Skeletal muscle cell (primary cell): ENCODE measurements at regions not wholly inside any gene's neighbourhood (a gene's known extent, or its start where the extent isn't known, plus 50 kb on each side); places are given as distances from the start of the nearest gene placed in this dataset.
"Not testable (repeated sequence)": the region's sequence is repeated elsewhere in the genome, so short reads cannot be mapped to it uniquely, and the experiment has no call there.

Experiments
- DNase-seq: peaks from one replicate; pipeline ENCODE4 v3.0.0-alpha.2; 2010; ENCODE audit warnings: low read depth
- H3K4me3 ChIP-seq: 2 replicates; pipeline ENCODE4 v1.5.1; 2011; ENCODE audit warnings: low read depth, mild to moderate bottlenecking, control low read depth, low read length, moderate library complexity

DNA sequence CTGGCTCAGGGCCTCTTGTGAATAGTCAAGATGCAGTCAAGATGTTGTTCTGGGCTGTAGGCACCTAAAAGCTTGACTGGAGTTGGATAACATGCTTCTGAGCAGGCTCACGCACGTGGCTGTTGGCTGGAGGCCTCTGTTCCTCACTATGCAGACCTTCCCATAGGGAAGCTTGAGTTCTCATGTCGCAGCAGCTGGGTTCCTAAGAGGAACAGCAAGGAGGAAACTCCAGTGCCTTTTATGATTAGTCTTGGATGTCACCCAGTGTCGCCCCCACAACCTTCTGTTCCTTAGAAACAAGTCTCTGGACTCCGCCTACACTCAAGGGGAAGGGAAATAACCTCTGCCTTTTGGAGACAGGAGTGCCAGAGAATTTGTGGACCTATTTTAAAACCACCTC, 210.7 kb downstream of the BCAS1 start:
- no peak overlapping the region for H3K4me3 ChIP-seq
- DNase-seq, result no peak

DNA sequence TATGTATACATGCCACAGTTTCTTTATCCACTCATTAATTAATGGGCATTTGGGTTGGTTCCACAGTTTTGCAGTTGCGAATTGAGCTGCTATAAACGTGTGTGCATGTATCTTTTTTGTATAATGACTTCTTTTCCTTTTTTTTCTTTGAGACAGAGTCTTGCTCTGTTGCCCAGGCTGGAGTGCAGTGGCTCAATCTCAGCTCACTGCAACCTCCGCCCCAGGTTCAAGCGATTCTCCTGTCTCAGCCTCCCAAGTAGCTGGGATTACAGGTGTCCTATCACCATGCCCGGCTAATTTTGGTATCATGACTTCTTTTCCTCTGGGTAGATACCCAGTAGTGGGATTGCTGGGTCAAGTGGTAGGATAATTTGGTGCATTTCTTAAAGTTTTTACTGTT, 211.4 kb downstream of the BCAS1 start:
- not testable (repeated sequence) for H3K4me3 ChIP-seq, DNase-seq

GRCh38 chr20:53858516-53858915, 211.9 kb downstream of the BCAS1 start:
- not testable (repeated sequence) for DNase-seq

DNA sequence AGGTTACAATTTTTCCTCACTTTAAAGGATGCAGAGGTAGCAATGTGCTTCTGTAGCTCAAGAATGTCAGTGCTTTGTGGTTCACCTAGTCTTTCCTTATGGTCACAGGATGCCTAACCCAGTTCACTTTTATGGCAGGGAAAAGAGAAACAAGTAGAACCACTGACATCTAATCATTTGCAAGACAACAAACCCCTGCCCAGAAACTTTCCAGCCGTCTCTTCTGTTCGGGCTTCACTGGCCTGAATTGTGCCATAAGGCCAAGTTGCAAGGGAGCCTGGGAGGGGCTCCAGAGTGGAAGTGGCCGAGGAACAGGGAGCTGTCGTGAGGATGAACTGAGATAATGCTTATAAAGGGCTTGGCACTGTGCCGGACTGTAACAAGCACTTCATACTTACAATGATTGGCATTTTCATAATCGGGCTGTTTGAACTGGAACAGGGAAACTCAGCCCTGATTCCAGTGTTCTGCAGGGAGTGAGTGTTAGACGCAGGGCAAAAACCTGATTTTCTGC, 212.6 kb downstream of the BCAS1 start:
- DNase-seq, result no peak
- H3K4me3 ChIP-seq, result no peak overlapping the region

More at GRCh38 chr20:53858516-53858915, 211.9 kb downstream of the BCAS1 start:
- not testable (repeated sequence) for H3K4me3 ChIP-seq

GRCh38 chr20:53856300-53857295, 213.8 kb downstream of the BCAS1 start:
- no peak for DNase-seq
- no peak overlapping the region for H3K4me3 ChIP-seq

DNA sequence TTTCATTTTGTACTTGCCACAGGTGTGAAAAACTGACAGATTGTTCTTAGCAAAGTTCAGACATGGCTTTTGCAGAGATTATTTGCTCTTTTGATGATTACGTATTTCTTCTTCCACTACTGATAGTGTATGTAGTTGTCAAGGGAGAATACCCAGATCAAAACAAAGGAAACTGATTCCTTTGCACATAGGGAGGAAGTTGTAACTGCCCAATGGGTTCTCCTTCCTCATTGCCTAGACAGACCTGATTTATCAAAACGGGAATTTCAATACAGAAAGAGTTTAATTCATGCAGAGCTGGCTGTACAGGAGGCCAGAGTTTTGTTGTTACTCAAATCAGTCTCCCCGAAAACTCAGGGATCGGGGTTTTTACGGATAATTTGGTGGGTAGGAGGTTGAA, 214.7 kb downstream of the BCAS1 start:
- H3K4me3 ChIP-seq, result no peak overlapping the region
- DNase-seq, result no peak

DNA sequence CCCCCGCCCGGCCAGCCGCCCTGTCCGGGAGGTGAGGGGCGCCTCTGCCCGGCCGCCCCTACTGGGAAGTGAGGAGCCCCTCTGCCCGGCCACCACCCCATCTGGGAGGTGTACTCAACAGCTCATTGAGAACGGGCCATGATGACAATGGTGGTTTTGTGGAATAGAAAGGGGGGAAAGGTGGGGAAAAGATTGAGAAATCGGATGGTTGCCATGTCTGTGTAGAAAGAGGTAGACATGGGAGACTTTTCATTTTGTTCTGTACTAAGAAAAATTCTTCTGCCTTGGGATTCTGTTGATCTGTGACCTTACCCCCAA, 215.8 kb downstream of the BCAS1 start:
- not testable (repeated sequence) for DNase-seq

DNA sequence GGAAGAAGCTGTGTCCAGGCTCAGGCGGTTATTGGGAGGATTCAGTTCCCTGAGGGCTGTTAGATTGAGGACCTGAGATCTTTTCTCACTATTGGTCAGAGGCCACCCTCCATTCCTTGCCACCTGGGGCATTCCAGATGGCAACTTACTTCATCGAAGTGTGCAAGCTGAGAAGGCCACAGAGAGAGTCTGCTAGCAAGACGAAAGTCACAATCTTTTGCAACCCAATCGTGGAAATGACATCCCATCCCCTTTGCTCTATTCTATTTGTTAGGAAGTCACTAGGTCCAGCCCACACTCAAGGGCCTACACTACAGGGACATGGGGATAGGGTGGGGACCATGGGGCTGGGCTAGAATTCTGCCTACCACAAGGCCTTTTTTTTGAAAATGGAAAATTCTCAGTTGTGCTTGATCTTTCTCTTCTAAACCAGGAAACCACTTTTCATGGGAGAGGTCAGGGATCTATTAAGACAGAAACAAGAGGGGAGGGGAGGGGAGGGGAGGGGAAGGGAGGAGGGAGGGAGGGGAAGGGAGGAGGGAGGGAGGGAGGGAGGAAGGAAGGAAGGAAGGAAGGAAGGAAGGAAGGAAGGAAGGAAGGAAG, 217.2 kb downstream of the BCAS1 start:
- H3K4me3 ChIP-seq, result no peak overlapping the region
- no peak for DNase-seq

More for the DNA sequence above, 215.8 kb downstream of the BCAS1 start:
- H3K4me3 ChIP-seq, result not testable (repeated sequence)

- no peak overlapping the region for H3K4me3 ChIP-seq
- DNase-seq, result no peak
Measured at GRCh38 chr20:53852691-53853090, 217.7 kb downstream of the BCAS1 start.

GRCh38 chr20:53852014-53852413, 218.4 kb downstream of the BCAS1 start:
- H3K4me3 ChIP-seq, result no peak overlapping the region
- no peak for DNase-seq

GRCh38 chr20:53850319-53850718, 220.1 kb downstream of the BCAS1 start:
- DNase-seq, result no peak
- H3K4me3 ChIP-seq, result no peak overlapping the region

DNA sequence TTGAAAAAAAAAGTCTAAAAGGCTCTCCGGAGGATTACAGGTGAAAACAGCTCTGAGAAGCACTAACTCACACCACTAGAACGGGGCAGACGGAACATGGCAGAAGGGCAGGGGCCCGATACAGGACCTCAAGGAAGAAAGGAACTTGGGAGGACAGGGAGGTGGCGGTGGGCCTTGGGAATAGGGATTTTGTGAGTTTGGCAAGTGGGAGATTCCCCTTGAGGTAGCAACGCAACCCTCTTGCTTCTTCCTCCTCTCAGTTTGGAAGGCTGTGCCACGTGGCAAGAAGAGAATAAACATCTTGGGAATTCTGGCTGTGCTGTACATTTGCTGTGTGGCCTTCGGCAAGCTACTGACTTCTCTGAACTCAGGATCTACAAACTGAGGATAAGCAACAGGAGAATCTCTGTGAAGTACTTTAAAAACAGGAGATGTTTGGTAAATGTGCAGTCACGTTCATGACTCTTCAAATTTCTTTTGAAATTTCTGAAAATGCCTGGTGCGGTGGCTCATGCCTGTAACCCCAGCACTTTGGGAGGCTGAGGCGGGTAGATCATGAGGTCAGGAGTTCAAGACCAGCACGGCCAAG, 220.8 kb downstream of the BCAS1 start:
- H3K4me3 ChIP-seq, result no peak overlapping the region
- DNase-seq, result no peak

DNA sequence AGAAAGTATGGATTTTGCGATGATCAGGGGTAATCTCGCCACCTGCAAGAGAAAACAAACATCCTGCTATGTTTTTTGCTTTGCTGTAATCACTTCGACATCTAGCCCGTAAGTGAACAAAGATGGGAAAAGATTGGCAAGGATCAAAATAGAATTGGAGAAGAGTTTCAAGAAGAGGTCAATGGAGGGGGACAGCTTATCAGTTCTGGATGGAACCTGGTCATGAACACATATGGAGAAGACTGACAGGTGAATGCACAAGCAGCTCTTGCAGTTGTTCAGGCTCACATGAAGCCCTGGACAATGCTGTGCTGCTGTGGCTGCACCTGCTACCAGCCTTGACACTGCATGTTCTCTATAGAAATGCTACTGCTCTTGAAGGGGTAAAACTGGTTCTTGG, 222.1 kb downstream of the BCAS1 start:
- DNase-seq, result no peak
- H3K4me3 ChIP-seq, result no peak overlapping the region

DNA sequence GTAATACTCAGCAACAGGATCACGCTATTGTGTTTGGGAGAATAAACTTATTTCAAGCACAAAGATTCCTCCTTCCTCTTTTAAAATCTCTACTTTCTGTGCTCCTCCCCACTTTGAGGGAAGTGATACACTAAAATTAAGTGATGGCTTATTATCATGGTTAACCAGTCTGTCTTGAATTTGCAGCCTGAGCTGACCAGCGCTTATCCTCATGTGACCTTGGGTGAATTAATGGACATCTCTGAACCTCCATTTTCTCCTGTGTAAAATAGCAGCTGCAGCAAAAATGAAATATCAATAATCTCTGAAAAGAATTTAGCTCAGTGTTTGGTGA, 222.6 kb downstream of the BCAS1 start:
- DNase-seq, result no peak
- no peak overlapping the region for H3K4me3 ChIP-seq

DNA sequence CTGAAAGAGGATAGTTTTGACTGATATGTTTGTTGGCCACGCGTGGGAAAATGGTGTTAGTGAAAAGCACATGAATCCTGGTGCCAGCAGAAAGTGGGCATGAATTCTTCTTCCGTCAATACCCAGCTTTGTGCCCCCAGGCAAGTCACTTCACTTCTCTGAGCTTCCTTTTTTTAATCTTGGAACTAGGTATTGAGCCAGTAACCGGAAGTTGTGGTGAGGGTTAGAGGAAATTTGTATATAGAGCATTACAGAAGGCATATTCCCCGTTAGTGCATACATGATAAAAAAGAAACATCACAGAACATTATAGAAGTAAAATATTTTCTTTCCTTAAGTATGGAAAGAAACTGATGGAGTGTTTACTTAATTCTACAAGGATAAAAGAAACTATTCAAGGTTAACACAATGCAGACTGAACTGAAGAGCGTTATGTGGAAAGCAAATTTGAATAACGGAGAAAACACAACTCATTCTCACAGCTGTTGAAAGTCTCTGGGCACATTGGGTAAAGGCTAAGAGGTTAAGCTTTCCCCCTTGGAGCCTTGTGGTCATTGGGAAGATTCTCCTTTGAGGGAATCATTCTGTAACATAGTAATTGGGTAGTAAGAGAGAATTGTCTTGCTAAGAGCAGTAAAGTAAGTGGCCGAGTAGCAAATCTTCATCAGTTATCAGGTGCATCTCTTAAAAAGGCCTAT, 223.1 kb downstream of the BCAS1 start:
- DNase-seq, result no peak
- H3K4me3 ChIP-seq, result no peak overlapping the region

DNA sequence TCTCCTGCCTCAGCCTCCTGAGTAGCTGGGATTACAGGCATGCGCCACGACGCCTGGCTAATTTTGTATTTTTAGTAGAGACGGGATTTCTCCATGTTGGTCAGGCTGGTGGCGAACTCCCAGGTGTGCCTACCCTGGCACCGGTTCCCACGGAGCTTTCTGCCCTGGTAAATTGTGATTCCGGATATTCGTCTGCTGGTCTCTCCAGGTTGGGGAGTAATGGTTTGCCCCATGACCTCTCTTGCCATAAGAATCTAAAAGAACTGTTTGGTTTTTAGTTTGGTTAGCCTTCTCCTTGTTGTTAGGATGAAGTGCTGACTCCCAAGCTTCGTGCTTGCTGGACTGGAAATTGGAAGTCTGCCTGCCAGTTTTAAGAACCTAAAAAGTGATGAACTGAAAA, 223.8 kb downstream of the BCAS1 start:
- H3K4me3 ChIP-seq, result no peak overlapping the region
- DNase-seq, result no peak

- no peak for DNase-seq
- H3K4me3 ChIP-seq, result no peak overlapping the region
Measured at GRCh38 chr20:53845980-53846379, 224.4 kb downstream of the BCAS1 start.

DNA sequence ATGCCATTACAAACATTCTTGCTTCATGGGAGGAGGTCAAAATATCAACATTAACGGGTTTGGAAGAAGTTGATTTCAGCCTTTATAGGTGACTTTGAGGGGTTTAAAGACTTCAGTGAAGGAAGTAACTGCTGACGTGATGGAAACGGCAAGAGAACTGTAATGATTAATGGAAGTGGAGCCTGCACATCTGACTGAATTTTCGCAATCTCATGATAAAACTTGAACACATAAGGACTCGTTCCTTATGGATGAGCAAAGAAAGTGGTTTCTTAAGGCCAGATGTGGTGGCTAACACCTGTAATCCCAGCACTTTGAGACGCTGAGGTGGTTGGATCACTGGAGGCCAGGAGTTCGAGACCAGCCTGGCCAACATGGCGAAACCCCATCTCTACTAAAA, 226.1 kb downstream of the BCAS1 start:
- DNase-seq, result no peak
- no peak overlapping the region for H3K4me3 ChIP-seq

DNA sequence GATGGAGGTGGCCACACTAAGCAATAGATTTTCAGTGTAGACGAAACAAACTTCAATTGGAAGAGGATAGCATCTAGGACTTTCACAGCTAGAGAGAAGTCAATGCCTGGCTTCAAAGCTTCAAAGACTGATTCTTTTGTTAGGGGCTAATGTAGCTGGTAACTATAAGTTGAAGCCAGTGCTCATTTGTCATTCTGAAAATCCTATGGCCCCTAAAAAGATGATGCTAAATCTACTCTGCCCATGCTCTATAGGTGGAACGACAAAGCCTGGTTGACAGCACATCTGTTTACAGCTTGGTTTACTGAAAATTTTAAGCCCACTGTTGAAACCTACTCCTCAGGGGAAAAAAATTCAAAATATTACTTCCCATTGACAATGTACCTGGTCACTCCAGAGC, 226.7 kb downstream of the BCAS1 start:
- no peak overlapping the region for H3K4me3 ChIP-seq
- DNase-seq, result no peak
